NT2/D1 (cell line): ENCODE measurements at regions not wholly inside any gene's neighbourhood (a gene's known extent, or its start where the extent isn't known, plus 50 kb on each side); places are given as distances from the start of the nearest gene placed in this dataset.

Source experiments
- YY1 ChIP-seq: IDR thresholded peaks from 2 replicates; pipeline ENCODE4 v1.6.1; 2011; ENCODE audit not compliant: insufficient read length, insufficient read depth
- ZNF274 ChIP-seq: IDR thresholded peaks from 2 replicates; pipeline ENCODE4 v1.6.1; 2011; ENCODE audit warnings: mild to moderate bottlenecking, low read depth, low read length

DNA sequence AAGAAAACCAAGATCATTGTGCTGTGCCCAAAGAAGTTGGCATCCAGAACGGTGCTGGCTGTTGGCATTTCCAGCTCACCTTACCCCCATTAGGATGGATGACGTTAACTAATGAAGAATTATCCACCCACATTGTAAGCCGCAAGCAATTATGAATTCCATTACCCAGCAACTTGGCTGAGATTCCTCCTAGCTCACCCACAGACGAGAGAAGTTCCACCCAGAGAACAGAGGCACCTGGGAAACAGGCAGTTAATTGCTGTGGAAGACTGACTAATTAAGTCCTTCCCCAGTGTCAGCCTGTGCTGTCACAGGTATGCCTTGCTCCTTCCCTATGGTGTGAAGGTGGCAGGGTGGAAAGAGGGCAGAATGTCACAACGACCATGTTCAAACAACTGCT, 456.2 kb upstream of the CDH5 start:
- TF ChIP-seq ZNF274 (no peak), YY1 (no peak)
